Prostate gland (tissue), 2 donors: ENCODE measurements at regions not wholly inside any gene's neighbourhood (a gene's known extent, or its start where the extent isn't known, plus 50 kb on each side); places are given as distances from the start of the nearest gene placed in this dataset.

Experiments
- CTCF ChIP-seq, 4 experiments: fragments of 200-600 bp in 2 of 4; fragments of 450-650 bp in 2 of 4; sonication (generic) in 2 of 4; IDR thresholded peaks; 1 replicate in 3 of 4; 2 replicates in 1 of 4; pipeline ENCODE4 v1.5.1; 2016 to 2019; ENCODE audit warnings: antibody characterized with exemption in 4 of 4, mild to moderate bottlenecking in 2 of 4, moderate library complexity in 2 of 4
- POLR2A ChIP-seq: fragments of 450-650 bp; IDR thresholded peaks from one replicate; pipeline ENCODE4 v1.6.1; 2016; ENCODE audit warnings: antibody characterized with exemption, mild to moderate bottlenecking

- no peak for TF ChIP-seq POLR2A
- TF ChIP-seq CTCF (IDR thresholded peaks at IDR 0.05): no peak
Measured at GRCh38 chr5:163760498-163760897, 255.1 kb downstream of the MAT2B start.
